ENCODE measurements at regions not wholly inside any gene's neighbourhood (a gene's known extent, or its start where the extent isn't known, plus 50 kb on each side); places are given as distances from the start of the nearest gene placed in this dataset.

DNA sequence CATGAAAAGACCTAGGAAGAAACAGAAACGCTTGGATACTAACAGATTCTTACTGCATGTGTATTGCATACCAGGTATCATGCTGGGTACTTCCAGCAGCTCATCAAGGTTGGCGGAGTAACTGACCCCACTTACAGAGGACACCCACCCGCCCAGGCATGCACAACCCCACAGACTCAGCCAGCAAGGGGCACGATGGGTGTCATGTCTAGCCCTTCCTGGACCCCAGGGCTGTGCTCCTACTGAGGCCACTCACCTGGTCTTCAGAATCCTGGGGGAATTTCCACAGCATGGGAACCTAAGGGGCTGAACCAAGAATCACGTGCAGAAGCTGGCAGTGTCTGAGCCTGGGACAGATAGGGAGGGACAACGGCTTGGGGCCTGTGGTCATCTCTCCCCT, 134.1 kb upstream of the ZNF32 start:
- H3F3A ChIP-seq (ENCODE audit: low read depth), result no peaks in the 10 kb centered on the region
- H3K36me3 ChIP-seq (ENCODE audit: insufficient read depth, low read length), result no peaks in the 10 kb centered on the region
- no peak overlapping the region for H3K4me3 ChIP-seq (ENCODE audit: low read length, poor library complexity, severe bottlenecking)
- peak overlapping the region; percentile 64 for H3K9ac ChIP-seq (ENCODE audit: low read depth, low read length, poor library complexity, severe bottlenecking)
- H2AFZ ChIP-seq (ENCODE audit: low read length), result no peak overlapping the region
- H3K79me2 ChIP-seq (ENCODE audit: insufficient read depth, low read length), result no peaks in the 10 kb centered on the region
- peaks cover 72% of the 10 kb centered on the region for H3K4me1 ChIP-seq (ENCODE audit: insufficient read depth, low read length, poor library complexity, severe bottlenecking)
- no peaks in the 10 kb centered on the region for H4K20me1 ChIP-seq (ENCODE audit: insufficient read depth, low read length, poor library complexity, severe bottlenecking)
- peak overlapping the region; percentile 69 for H3K4me2 ChIP-seq (ENCODE audit: low read depth, low read length, poor library complexity, severe bottlenecking)
- H3K9me3 ChIP-seq (ENCODE audit: insufficient read depth, low read depth, low read length), result no peaks in the 10 kb centered on the region
- H3K27me3 ChIP-seq (ENCODE audit: insufficient read depth, low read length, poor library complexity, severe bottlenecking), result no peaks in the 10 kb centered on the region
- TF ChIP-seq CTCF (conservative IDR thresholded peaks at IDR 0.05; ENCODE audit: low read length), result no peak
- TF ChIP-seq EZH2phosphoT487 (IDR thresholded peaks at IDR 0.05; ENCODE audit: borderline replicate concordance), result no peak
- no peaks in the 10 kb centered on the region for H3K9me2 ChIP-seq (replicated peaks; ENCODE audit: low read depth, low read length)

DNA sequence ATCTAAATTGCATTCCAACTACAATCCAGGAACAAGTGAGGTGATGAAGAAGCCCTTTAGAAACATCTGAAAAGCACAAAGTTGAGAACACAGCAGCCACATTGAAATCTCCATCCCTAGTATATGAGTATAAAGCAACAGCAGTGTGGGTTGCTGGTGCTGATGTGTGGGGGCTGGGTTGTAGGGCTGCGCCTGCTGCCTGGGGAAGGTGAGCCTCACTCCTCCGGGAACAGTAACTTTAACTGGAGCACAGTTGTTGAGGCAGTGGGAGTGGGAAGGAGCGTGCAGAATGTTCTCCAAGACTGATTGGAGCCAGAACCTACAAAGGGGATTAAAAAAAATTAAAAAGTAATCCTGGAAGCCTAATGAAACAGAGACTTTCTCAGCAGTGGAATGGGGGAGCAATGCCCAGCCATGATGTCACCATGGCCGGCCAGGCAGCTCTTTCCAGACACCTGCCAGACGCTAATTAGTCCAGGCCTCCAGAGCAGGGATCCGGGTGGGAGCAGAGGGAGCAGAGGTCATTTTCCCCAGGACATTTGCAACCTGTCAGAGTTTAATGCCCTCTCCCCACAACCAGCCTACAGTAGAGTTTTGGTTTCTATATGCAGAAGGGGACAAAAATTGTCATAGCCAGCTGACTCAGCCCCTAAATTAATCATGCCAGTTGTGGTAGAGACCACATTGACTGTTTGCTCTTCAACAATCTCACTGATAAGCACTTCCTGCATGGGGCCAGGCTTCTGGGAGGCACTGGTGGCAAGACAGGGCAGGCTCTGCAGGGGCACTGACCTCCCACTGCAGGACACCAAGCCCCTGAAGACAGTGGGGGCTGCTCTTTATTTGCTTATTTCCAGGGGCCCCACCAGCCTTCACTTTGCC, 133.0 kb upstream of the ZNF32 start:
- H3K4me2 ChIP-seq (ENCODE audit: low read depth, low read length, poor library complexity, severe bottlenecking), result peak overlapping the region; percentile 69
- no peaks in the 10 kb centered on the region for H3K9me2 ChIP-seq (replicated peaks; ENCODE audit: low read depth, low read length)
- H3F3A ChIP-seq (ENCODE audit: low read depth), result no peaks in the 10 kb centered on the region
- H4K20me1 ChIP-seq (ENCODE audit: insufficient read depth, low read length, poor library complexity, severe bottlenecking), result no peaks in the 10 kb centered on the region
- no peak for TF ChIP-seq EZH2phosphoT487 (IDR thresholded peaks at IDR 0.05; ENCODE audit: borderline replicate concordance)
- TF ChIP-seq CTCF (conservative IDR thresholded peaks at IDR 0.05; ENCODE audit: low read length), result no peak
- peak overlapping the region; percentile 78 for H3K9ac ChIP-seq (ENCODE audit: low read depth, low read length, poor library complexity, severe bottlenecking)
- no peaks in the 10 kb centered on the region for H3K9me3 ChIP-seq (ENCODE audit: insufficient read depth, low read depth, low read length)
- no peak overlapping the region for H2AFZ ChIP-seq (ENCODE audit: low read length)
- H3K4me1 ChIP-seq (ENCODE audit: insufficient read depth, low read length, poor library complexity, severe bottlenecking), result peaks cover 72% of the 10 kb centered on the region
- no peaks in the 10 kb centered on the region for H3K36me3 ChIP-seq (ENCODE audit: insufficient read depth, low read length)
- H3K27me3 ChIP-seq (ENCODE audit: insufficient read depth, low read length, poor library complexity, severe bottlenecking), result no peaks in the 10 kb centered on the region
- no peaks in the 10 kb centered on the region for H3K79me2 ChIP-seq (ENCODE audit: insufficient read depth, low read length)
- H3K4me3 ChIP-seq (ENCODE audit: low read length, poor library complexity, severe bottlenecking), result peak overlapping the region; percentile 66

DNA sequence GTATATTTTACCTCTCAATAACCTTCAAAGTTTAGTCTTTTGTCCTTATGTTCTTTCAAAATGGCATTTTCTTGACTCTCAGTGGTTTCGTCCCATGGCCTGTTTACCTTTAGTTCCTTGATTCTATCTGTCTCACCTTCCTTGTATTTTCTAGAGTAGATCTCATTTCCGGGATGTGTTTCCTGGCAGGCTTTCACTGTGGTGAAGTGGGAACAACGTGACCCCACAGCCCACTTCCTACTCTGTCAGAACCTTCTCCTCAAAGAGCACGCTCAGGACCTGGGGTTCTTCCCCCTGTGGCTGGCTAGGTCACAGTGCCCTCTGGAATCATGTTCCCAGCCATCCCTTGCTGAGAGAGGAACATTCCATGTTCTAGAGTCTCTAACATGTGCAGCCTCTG, 129.9 kb upstream of the ZNF32 start:
- Histone ChIP-seq H3K4me1 (ENCODE audit: insufficient read depth, low read length, poor library complexity, severe bottlenecking) (peaks cover 77% of the 10 kb centered on the region), H2AFZ (ENCODE audit: low read length) (peak overlapping the region; percentile 65), H3K4me2 (ENCODE audit: low read depth, low read length, poor library complexity, severe bottlenecking) (peak overlapping the region; percentile 10), H4K20me1 (ENCODE audit: insufficient read depth, low read length, poor library complexity, severe bottlenecking) (no peaks in the 10 kb centered on the region), H3K4me3 (ENCODE audit: low read length, poor library complexity, severe bottlenecking) (no peak overlapping the region), H3K79me2 (ENCODE audit: insufficient read depth, low read length) (no peaks in the 10 kb centered on the region), H3K36me3 (ENCODE audit: insufficient read depth, low read length) (no peaks in the 10 kb centered on the region), H3K9me3 (ENCODE audit: insufficient read depth, low read depth, low read length) (no peaks in the 10 kb centered on the region), H3K9ac (ENCODE audit: low read depth, low read length, poor library complexity, severe bottlenecking) (no peak overlapping the region), H3K9me2 (replicated peaks; ENCODE audit: low read depth, low read length) (no peaks in the 10 kb centered on the region), H3K27me3 (ENCODE audit: insufficient read depth, low read length, poor library complexity, severe bottlenecking) (no peaks in the 10 kb centered on the region), H3F3A (ENCODE audit: low read depth) (no peaks in the 10 kb centered on the region)
- TF ChIP-seq CTCF (conservative IDR thresholded peaks at IDR 0.05; ENCODE audit: low read length) (no peak), EZH2phosphoT487 (IDR thresholded peaks at IDR 0.05; ENCODE audit: borderline replicate concordance) (no peak)
